ENCODE measurements at regions not wholly inside any gene's neighbourhood (a gene's known extent, or its start where the extent isn't known, plus 50 kb on each side); places are given as distances from the start of the nearest gene placed in this dataset.

DNA sequence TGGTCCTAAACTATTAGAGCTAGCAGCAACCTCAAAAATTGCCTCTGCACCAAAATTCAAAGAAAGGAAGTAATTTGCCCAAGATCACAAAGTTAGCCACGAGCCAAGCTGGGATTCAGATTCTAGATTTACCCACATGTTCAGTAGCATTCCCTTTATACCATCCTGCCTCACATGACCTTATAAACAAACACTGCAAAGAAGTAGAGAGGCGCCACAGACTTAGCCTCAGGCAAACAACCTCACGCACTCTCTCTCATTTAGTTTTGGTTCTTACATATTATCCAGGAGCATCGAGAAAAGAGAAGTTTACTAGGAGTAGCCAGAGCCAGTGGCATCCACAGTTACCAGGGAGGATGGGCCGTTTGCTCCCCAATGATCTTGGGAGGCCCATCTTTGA, 226.6 kb downstream of the OSR1 start:
- Histone ChIP-seq H3K36me3 (ENCODE audit: control insufficient read depth in 5 of 5, insufficient read depth in 5 of 5, low read length in 5 of 5) (no peaks in the 10 kb centered on the region), H3K4me1 (ENCODE audit: control insufficient read depth in 5 of 5, insufficient read depth in 5 of 5, low read length in 5 of 5) (no peaks in the 10 kb centered on the region), H3K9ac (ENCODE audit: low read length in 5 of 5) (no peak overlapping the region), H3K4me3 (ENCODE audit: low read depth in 1 of 5, low read length in 5 of 5) (no peak overlapping the region), H3K9me3 (ENCODE audit: control insufficient read depth in 5 of 5, low read length in 5 of 5) (peaks cover 0 to 7% (median 0%) of the 10 kb centered on the region in 5 donors), H3K27me3 (ENCODE audit: control insufficient read depth in 5 of 5, insufficient read depth in 4 of 5, low read length in 5 of 5) (no peaks in the 10 kb centered on the region), H3K27ac (ENCODE audit: low read depth, low read length) (no peak overlapping the region)

DNA sequence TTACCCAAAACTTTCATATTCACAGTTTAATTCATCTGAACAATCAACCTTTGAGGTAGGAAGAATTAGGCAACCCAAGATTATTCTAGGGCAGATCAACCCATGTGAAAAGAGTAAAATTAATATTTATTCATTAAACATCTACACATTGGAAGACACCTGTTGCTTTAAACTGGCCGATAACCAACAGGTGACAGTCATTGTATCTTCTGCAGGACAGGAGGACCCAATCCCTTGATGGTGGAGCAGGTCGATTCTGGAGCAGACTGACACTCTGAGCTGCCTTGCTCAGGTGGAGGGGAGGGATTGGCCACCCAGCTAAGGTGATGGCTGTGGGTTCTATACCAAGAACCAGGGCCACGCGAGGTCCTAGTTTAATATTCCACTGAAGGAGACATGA, 230.3 kb downstream of the OSR1 start:
- Histone ChIP-seq H3K27me3 (ENCODE audit: control insufficient read depth in 5 of 5, insufficient read depth in 4 of 5, low read length in 5 of 5) (no peaks in the 10 kb centered on the region), H3K36me3 (ENCODE audit: control insufficient read depth in 5 of 5, insufficient read depth in 5 of 5, low read length in 5 of 5) (no peaks in the 10 kb centered on the region), H3K4me1 (ENCODE audit: control insufficient read depth in 5 of 5, insufficient read depth in 5 of 5, low read length in 5 of 5) (no peaks in the 10 kb centered on the region), H3K4me3 (ENCODE audit: low read depth in 1 of 5, low read length in 5 of 5) (no peak overlapping the region), H3K9ac (ENCODE audit: low read length in 5 of 5) (no peak overlapping the region), H3K27ac (ENCODE audit: low read depth, low read length) (no peak overlapping the region), H3K9me3 (ENCODE audit: control insufficient read depth in 5 of 5, low read length in 5 of 5) (no peaks in the 10 kb centered on the region)

DNA sequence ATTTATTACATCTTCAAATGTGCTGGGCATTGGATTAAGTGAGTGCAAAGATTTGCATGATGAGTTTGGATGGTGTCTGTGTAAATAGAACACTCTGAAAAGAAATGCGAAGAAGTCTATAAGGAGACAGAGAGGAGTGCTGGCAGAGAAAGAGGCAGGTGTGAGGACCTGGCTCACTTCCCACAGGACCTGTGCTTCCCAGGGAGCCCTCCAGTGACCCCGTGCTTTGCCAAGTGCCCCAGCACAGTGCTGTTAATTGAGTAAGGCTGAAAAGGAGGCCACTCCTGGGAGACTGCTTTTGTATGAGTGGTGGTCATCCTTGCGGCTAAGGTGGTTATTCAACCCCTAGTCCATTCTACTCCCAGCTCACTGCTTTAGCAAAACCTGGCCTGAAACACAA, 230.8 kb downstream of the OSR1 start:
- H3K4me1 ChIP-seq (ENCODE audit: control insufficient read depth in 5 of 5, insufficient read depth in 5 of 5, low read length in 5 of 5): no peaks in the 10 kb centered on the region
- no peaks in the 10 kb centered on the region for H3K9me3 ChIP-seq (ENCODE audit: control insufficient read depth in 5 of 5, low read length in 5 of 5)
- no peak overlapping the region for H3K9ac ChIP-seq (ENCODE audit: low read length in 5 of 5)
- no peak overlapping the region for H3K27ac ChIP-seq (ENCODE audit: low read depth, low read length)
- no peaks in the 10 kb centered on the region for H3K36me3 ChIP-seq (ENCODE audit: control insufficient read depth in 5 of 5, insufficient read depth in 5 of 5, low read length in 5 of 5)
- H3K4me3 ChIP-seq (ENCODE audit: low read depth in 1 of 5, low read length in 5 of 5): no peak overlapping the region
- H3K27me3 ChIP-seq (ENCODE audit: control insufficient read depth in 5 of 5, insufficient read depth in 4 of 5, low read length in 5 of 5): no peaks in the 10 kb centered on the region

DNA sequence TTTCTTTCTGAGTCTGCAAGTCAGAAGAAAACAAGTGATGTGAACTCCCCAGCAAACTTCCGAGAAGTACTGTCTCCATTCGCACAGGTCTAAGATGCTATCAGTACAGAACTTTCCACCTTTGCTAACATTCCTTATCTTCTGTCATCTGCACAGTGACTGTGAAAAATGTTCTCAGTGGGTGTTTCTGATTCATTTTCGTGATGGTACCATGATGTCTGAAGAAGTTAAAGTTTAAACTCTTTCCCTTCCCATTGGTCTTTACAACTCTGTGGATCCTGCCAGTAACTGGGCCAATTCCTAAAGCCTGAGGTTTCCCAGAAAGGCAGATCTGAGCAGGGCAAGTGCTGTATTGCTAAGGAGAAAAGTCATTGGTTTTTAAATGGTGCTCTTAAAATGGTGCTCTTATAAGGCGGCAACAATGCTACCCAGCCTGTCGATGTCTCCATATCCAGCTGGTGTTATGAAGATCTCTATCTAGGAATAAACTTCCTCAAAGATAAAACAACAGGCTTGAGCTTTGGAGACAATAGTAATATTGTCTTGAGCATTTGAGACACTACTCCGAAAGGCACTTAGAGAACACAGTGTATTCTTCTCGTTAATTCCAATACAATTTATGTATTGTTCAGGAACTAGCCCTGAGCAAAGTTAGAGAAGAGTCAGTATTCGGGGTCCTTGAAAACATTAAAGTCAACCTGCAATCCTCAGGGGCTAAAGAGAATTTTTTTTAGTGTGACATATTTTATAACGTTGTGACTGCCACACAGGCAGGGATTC, 232.3 kb downstream of the OSR1 start:
- Histone ChIP-seq H3K36me3 (ENCODE audit: control insufficient read depth in 5 of 5, insufficient read depth in 5 of 5, low read length in 5 of 5) (no peaks in the 10 kb centered on the region), H3K9ac (ENCODE audit: low read length in 5 of 5) (no peak overlapping the region), H3K27me3 (ENCODE audit: control insufficient read depth in 5 of 5, insufficient read depth in 4 of 5, low read length in 5 of 5) (no peaks in the 10 kb centered on the region), H3K4me1 (ENCODE audit: control insufficient read depth in 5 of 5, insufficient read depth in 5 of 5, low read length in 5 of 5) (peaks cover 0 to 8% (median 8%) of the 10 kb centered on the region in 5 donors), H3K9me3 (ENCODE audit: control insufficient read depth in 5 of 5, low read length in 5 of 5) (no peaks in the 10 kb centered on the region), H3K4me3 (ENCODE audit: low read depth in 1 of 5, low read length in 5 of 5) (no peak overlapping the region), H3K27ac (ENCODE audit: low read depth, low read length) (no peak overlapping the region)

DNA sequence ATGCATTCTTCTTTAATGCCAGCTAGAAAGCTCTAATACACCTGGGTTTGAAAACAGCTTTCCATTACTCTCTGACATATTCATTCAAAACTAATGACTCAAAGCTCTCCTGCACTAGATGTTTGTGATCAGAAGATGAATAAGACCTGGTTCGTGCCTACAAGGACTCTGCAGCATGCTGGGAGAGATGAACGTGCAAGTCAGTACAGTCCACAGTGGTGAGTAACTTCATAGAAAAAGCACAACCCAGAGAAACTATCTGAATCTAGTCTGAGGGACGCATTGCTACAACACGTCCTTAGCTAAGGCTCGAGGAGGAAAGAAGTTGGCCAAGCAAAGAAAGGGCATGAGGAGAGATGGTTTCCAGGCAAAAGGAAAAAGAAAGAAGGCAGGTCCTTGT, 234.3 kb downstream of the OSR1 start:
- Histone ChIP-seq H3K9me3 (ENCODE audit: control insufficient read depth in 5 of 5, low read length in 5 of 5) (no peaks in the 10 kb centered on the region), H3K27ac (ENCODE audit: low read depth, low read length) (no peak overlapping the region), H3K36me3 (ENCODE audit: control insufficient read depth in 5 of 5, insufficient read depth in 5 of 5, low read length in 5 of 5) (no peaks in the 10 kb centered on the region), H3K9ac (ENCODE audit: low read length in 5 of 5) (no peak overlapping the region), H3K4me3 (ENCODE audit: low read depth in 1 of 5, low read length in 5 of 5) (no peak overlapping the region), H3K4me1 (ENCODE audit: control insufficient read depth in 5 of 5, insufficient read depth in 5 of 5, low read length in 5 of 5) (peaks cover 0 to 16% (median 12%) of the 10 kb centered on the region in 5 donors), H3K27me3 (ENCODE audit: control insufficient read depth in 5 of 5, insufficient read depth in 4 of 5, low read length in 5 of 5) (no peaks in the 10 kb centered on the region)

DNA sequence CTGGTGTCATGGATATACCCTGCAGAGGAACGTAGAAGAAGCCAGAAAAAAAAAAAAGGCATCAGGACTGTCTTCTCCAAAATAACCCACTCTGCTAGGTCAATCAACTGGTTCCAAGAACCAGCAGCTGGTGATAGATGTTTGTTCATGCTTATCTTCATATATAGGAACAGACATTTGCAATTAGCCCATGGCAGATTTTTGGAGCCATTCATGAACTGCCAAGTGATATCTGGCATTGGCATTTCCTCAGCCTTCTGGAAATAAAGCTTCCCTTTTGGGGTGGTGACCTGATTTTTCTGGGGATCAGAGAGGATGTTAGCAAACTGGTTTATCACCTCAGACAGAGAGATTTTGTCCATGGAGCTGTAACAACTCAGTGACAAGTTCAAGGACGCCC, 234.9 kb downstream of the OSR1 start:
- Histone ChIP-seq H3K27me3 (ENCODE audit: control insufficient read depth in 5 of 5, insufficient read depth in 4 of 5, low read length in 5 of 5) (no peaks in the 10 kb centered on the region), H3K9ac (ENCODE audit: low read length in 5 of 5) (no peak overlapping the region), H3K36me3 (ENCODE audit: control insufficient read depth in 5 of 5, insufficient read depth in 5 of 5, low read length in 5 of 5) (no peaks in the 10 kb centered on the region), H3K4me1 (ENCODE audit: control insufficient read depth in 5 of 5, insufficient read depth in 5 of 5, low read length in 5 of 5) (peaks cover 0 to 16% (median 12%) of the 10 kb centered on the region in 5 donors), H3K4me3 (ENCODE audit: low read depth in 1 of 5, low read length in 5 of 5) (no peak overlapping the region), H3K9me3 (ENCODE audit: control insufficient read depth in 5 of 5, low read length in 5 of 5) (no peaks in the 10 kb centered on the region), H3K27ac (ENCODE audit: low read depth, low read length) (no peak overlapping the region)

DNA sequence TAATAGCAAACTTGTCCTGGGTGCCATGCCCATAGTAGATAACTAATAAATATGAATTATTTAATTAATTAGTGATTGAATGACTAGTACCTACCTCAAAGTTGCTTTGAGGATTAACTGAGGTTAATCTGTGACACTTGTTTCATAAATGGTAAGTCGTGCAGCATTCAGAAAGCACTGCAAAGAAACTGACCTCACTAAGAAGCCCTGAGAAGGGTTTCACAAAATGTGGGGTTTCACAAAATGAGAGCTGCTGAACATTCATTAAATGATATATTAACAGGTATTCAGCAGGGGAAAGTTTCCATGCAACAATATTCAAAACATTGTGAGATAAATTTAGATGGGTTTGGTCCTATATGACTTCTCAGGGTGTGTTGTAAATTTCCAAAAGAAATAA, 236.2 kb downstream of the OSR1 start:
- no peak overlapping the region for H3K27ac ChIP-seq (ENCODE audit: low read depth, low read length)
- H3K4me1 ChIP-seq (ENCODE audit: control insufficient read depth in 5 of 5, insufficient read depth in 5 of 5, low read length in 5 of 5): peaks cover 0 to 22% (median 12%) of the 10 kb centered on the region in 5 donors
- H3K4me3 ChIP-seq (ENCODE audit: low read depth in 1 of 5, low read length in 5 of 5): no peak overlapping the region
- H3K36me3 ChIP-seq (ENCODE audit: control insufficient read depth in 5 of 5, insufficient read depth in 5 of 5, low read length in 5 of 5): no peaks in the 10 kb centered on the region
- no peak overlapping the region for H3K9ac ChIP-seq (ENCODE audit: low read length in 5 of 5)
- no peaks in the 10 kb centered on the region for H3K9me3 ChIP-seq (ENCODE audit: control insufficient read depth in 5 of 5, low read length in 5 of 5)
- H3K27me3 ChIP-seq (ENCODE audit: control insufficient read depth in 5 of 5, insufficient read depth in 4 of 5, low read length in 5 of 5): no peaks in the 10 kb centered on the region

DNA sequence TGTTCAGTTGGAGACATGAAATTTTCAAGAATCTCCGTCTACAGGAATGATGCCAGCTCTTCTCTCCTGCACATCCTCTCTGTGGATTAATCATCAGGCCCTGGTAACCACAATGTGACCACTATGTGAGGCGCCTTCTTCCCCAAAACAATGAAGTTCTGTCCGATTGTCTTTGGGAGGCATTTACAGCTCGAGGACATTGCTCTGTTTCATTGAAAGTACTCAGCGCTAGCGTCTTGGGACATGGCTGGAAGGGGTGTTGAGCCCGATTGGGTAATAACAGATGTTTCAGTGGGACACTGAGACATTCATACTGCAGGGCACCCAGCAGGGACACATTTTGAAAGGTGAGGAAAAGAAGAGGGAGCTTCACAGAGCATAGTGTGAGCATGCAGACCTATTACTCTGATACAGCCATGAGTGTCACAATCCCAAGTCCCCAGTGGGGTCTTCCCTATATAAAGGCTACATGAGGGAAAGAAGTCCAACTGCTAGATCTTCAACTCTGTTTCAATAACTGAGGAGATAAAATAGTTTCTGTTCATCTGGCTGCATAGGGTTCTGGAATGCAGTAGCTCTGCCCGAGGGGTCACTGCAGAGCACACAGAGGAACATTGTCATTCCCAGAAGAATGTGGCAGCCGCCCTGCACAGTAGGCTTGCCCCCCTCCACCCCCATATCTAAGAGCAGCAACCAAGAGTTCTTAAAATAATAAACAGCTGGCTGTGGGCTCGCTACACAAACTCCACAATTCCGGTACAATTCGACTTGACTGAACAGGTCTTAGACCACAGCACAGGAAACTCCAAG, 237.3 kb downstream of the OSR1 start:
- Histone ChIP-seq H3K4me1 (ENCODE audit: control insufficient read depth in 5 of 5, insufficient read depth in 5 of 5, low read length in 5 of 5) (peaks cover 0 to 27% (median 16%) of the 10 kb centered on the region in 5 donors), H3K9me3 (ENCODE audit: control insufficient read depth in 5 of 5, low read length in 5 of 5) (no peaks in the 10 kb centered on the region), H3K27me3 (ENCODE audit: control insufficient read depth in 5 of 5, insufficient read depth in 4 of 5, low read length in 5 of 5) (no peaks in the 10 kb centered on the region), H3K4me3 (ENCODE audit: low read depth in 1 of 5, low read length in 5 of 5) (peak overlapping the region in 1 of 5 donors; percentile 38), H3K36me3 (ENCODE audit: control insufficient read depth in 5 of 5, insufficient read depth in 5 of 5, low read length in 5 of 5) (no peaks in the 10 kb centered on the region), H3K9ac (ENCODE audit: low read length in 5 of 5) (peak overlapping the region in 1 of 5 donors; percentile 44), H3K27ac (ENCODE audit: low read depth, low read length) (peak overlapping the region; percentile 18)

DNA sequence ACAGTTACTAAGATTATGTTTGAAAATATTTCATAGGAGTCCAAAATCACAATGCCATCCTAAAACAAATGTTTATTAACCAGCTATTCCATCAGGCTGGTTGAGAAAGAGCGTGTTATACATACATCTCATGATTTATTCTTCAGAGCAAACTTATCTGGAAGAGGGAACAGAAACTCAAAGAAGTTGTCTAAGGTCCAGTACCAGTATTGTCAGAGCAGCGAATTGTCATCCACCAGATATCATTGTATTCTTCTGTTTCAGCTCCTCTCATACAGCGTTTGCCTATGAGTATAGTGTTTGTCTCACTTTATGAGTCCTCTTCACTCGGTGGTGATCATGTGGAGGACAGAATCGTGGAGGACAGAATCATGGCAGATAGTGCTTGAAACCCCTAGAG, 238.2 kb downstream of the OSR1 start:
- no peak overlapping the region for H3K4me3 ChIP-seq (ENCODE audit: low read depth in 1 of 5, low read length in 5 of 5)
- no peaks in the 10 kb centered on the region for H3K36me3 ChIP-seq (ENCODE audit: control insufficient read depth in 5 of 5, insufficient read depth in 5 of 5, low read length in 5 of 5)
- no peak overlapping the region for H3K9ac ChIP-seq (ENCODE audit: low read length in 5 of 5)
- H3K27me3 ChIP-seq (ENCODE audit: control insufficient read depth in 5 of 5, insufficient read depth in 4 of 5, low read length in 5 of 5): no peaks in the 10 kb centered on the region
- H3K9me3 ChIP-seq (ENCODE audit: control insufficient read depth in 5 of 5, low read length in 5 of 5): no peaks in the 10 kb centered on the region
- H3K27ac ChIP-seq (ENCODE audit: low read depth, low read length): no peak overlapping the region
- H3K4me1 ChIP-seq (ENCODE audit: control insufficient read depth in 5 of 5, insufficient read depth in 5 of 5, low read length in 5 of 5): peaks cover 0 to 27% (median 16%) of the 10 kb centered on the region in 5 donors

DNA sequence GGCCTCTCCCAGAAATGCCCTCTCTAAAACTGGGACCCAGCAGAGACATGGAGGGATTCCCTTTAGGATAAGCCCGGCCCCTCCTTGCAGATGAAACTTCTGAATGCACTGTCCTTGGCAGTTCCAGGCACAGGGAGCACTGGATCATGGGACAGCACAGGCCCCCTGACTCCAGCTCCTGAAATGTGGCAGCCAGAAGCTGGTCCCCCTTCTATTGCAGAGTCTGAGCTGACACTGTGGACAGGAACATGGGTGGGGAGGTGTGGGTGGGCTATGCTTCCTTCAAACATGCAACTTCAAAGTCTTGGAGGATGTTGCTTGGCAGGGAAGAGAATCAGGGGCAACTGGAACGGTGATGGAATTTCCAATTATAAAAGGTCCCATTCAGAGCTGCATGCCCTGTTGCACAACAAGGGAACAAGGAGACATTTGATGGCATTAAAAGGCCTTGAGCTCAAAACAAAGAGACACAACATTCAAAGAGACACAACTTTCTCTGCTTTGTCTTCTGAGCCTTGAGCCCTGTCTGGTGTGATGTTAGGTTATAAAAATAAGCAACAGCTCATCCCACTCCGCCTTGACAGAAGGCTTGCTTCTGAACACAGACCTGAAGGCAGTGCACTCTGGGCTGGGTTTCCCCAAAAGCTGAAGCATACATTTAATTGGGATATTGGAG, 239.0 kb downstream of the OSR1 start:
- Histone ChIP-seq H3K4me3 (ENCODE audit: low read depth in 1 of 5, low read length in 5 of 5) (no peak overlapping the region), H3K27ac (ENCODE audit: low read depth, low read length) (no peak overlapping the region), H3K36me3 (ENCODE audit: control insufficient read depth in 5 of 5, insufficient read depth in 5 of 5, low read length in 5 of 5) (no peaks in the 10 kb centered on the region), H3K9ac (ENCODE audit: low read length in 5 of 5) (no peak overlapping the region), H3K27me3 (ENCODE audit: control insufficient read depth in 5 of 5, insufficient read depth in 4 of 5, low read length in 5 of 5) (no peaks in the 10 kb centered on the region), H3K4me1 (ENCODE audit: control insufficient read depth in 5 of 5, insufficient read depth in 5 of 5, low read length in 5 of 5) (peaks cover 0 to 34% (median 20%) of the 10 kb centered on the region in 5 donors), H3K9me3 (ENCODE audit: control insufficient read depth in 5 of 5, low read length in 5 of 5) (no peaks in the 10 kb centered on the region)

Measured in subcutaneous abdominal adipose tissue (tissue), 5 donors.